IMR-90 (cell line): ENCODE measurements at regions not wholly inside any gene's neighbourhood (a gene's known extent, or its start where the extent isn't known, plus 50 kb on each side); places are given as distances from the start of the nearest gene placed in this dataset.

ENCODE experiments used
- ATAC-seq: fragments of 200-7000 bp; cut with Tn5 transposase; 2 replicates; pipeline ENCODE4 v1.9.1; 2020; ENCODE audit warnings: low read depth, mild to moderate bottlenecking, moderate library complexity
- BruUV-seq: library from RNA; stranded (reverse); fragments of 400-500 nt; replicated peaks from 2 replicates; lab custom pipeline; 2021; lab: Mats Ljungman, UMichigan
- CTCF ChIA-PET: fragments of 300-600 bp; formaldehyde crosslinking; extraction: SDS; loops from one replicate; lab custom pipeline; 2021; ENCODE audit warnings: antibody characterized with exemption; lab: Yijun Ruan, JAX
- POLR2A ChIA-PET: fragments of 300-600 bp; sonication (Branson Sonifier 250); formaldehyde crosslinking; loops from one replicate; lab custom pipeline; 2022; ENCODE audit warnings: antibody characterized with exemption; ENCODE audit not compliant: unreplicated experiment; lab: Charles Lee
- DNase-seq: peaks from one replicate; pipeline ENCODE4 v3.0.0; 2013
- H2AFZ ChIP-seq: replicated peaks from 2 replicates; pipeline ENCODE3; 2013; ENCODE audit warnings: low read length, mild to moderate bottlenecking; ENCODE audit not compliant: poor library complexity
- H2AK5ac ChIP-seq: 2 replicates; pipeline ENCODE4 v1.6.1; 2013; ENCODE audit warnings: low read depth, low read length, inconsistent platforms
- H2AK9ac ChIP-seq: replicated peaks from 2 replicates; pipeline ENCODE3; 2013; ENCODE audit warnings: mild to moderate bottlenecking, low read depth, low read length, moderate library complexity; ENCODE audit not compliant: poor library complexity
- H2BK120ac ChIP-seq: 2 replicates; pipeline ENCODE4 v1.6.1; 2013; ENCODE audit warnings: low read depth, low read length, inconsistent platforms
- H2BK15ac ChIP-seq: 3 replicates; pipeline ENCODE4 v1.6.1; 2013; ENCODE audit warnings: low read depth, low read length, inconsistent platforms
- H2BK20ac ChIP-seq: 2 replicates; pipeline ENCODE4 v1.6.1; 2013; ENCODE audit warnings: low read depth, mild to moderate bottlenecking, inconsistent platforms, low read length, moderate library complexity
- H2BK5ac ChIP-seq: 2 replicates; pipeline ENCODE4 v1.6.1; 2013; ENCODE audit warnings: mild to moderate bottlenecking, low read depth, low read length, inconsistent platforms; ENCODE audit not compliant: poor library complexity, severe bottlenecking
- H3K14ac ChIP-seq: replicated peaks from 2 replicates; pipeline ENCODE4 v1.6.1; 2013; ENCODE audit warnings: low read depth, low read length, inconsistent platforms
- H3K18ac ChIP-seq: 2 replicates; pipeline ENCODE4 v1.6.1; 2013; ENCODE audit warnings: low read depth, low read length, control low read depth
- H3K23ac ChIP-seq: 2 replicates; pipeline ENCODE4 v1.6.1; 2013; ENCODE audit warnings: low read depth, low read length, inconsistent platforms
- H3K27ac ChIP-seq: 2 replicates; pipeline ENCODE4 v1.5.1; 2013; ENCODE audit warnings: mild to moderate bottlenecking, control low read depth, low read length; ENCODE audit not compliant: insufficient read depth
- H3K27me3 ChIP-seq: 2 replicates; pipeline ENCODE4 v1.6.1; 2013; ENCODE audit warnings: low read length; ENCODE audit not compliant: control insufficient read depth, insufficient read depth
- H3K36me3 ChIP-seq: 2 replicates; pipeline ENCODE4 v1.6.1; 2013; ENCODE audit warnings: low read length, mixed read lengths; ENCODE audit not compliant: control insufficient read depth, insufficient read depth
- H3K4ac ChIP-seq: 2 replicates; pipeline ENCODE4 v1.6.1; 2013; ENCODE audit warnings: low read depth, low read length, inconsistent platforms
- H3K4me1 ChIP-seq: 2 replicates; pipeline ENCODE4 v1.6.1; 2013; ENCODE audit warnings: low read length, mixed read lengths; ENCODE audit not compliant: control insufficient read depth, insufficient read depth
- H3K4me2 ChIP-seq: 2 replicates; pipeline ENCODE4 v1.6.1; 2013; ENCODE audit warnings: low read depth, mild to moderate bottlenecking, control low read depth, low read length, moderate library complexity
- H3K4me3 ChIP-seq: 2 replicates; pipeline ENCODE4 v1.5.1; 2013; ENCODE audit warnings: low read depth, mild to moderate bottlenecking, control low read depth, low read length, moderate library complexity; ENCODE audit not compliant: insufficient read depth
- H3K56ac ChIP-seq: 2 replicates; pipeline ENCODE4 v1.6.1; 2013; ENCODE audit warnings: low read length, inconsistent platforms; ENCODE audit not compliant: insufficient read depth; ENCODE audit errors: extremely low read depth
- H3K79me1 ChIP-seq, 2 experiments: 2 replicates each; pipeline ENCODE4 v1.6.1; 2013; ENCODE audit warnings: low read length in 2 of 2, inconsistent platforms in 1 of 2, low read depth in 1 of 2
- H3K9ac ChIP-seq: 2 replicates; pipeline ENCODE4 v1.6.1; 2013; ENCODE audit warnings: low read depth, low read length, control low read depth
- H3K9me1 ChIP-seq: 2 replicates; pipeline ENCODE4 v1.6.1; 2013; ENCODE audit warnings: low read length, inconsistent platforms; ENCODE audit not compliant: insufficient read depth
- H3K9me3 ChIP-seq: 2 replicates; pipeline ENCODE4 v1.6.1; 2013; ENCODE audit warnings: low read length; ENCODE audit not compliant: control insufficient read depth, insufficient read depth
- H4K20me1 ChIP-seq: 2 replicates; pipeline ENCODE4 v1.6.1; 2013; ENCODE audit warnings: low read length, inconsistent platforms; ENCODE audit not compliant: insufficient read depth
- H4K5ac ChIP-seq: 2 replicates; pipeline ENCODE4 v1.6.1; 2013; ENCODE audit warnings: mild to moderate bottlenecking, low read depth, low read length, control low read depth
- H4K8ac ChIP-seq, 2 experiments: 2 replicates each; pipeline ENCODE4 v1.6.1; 2013; ENCODE audit warnings: low read depth in 2 of 2, low read length in 2 of 2, control low read depth in 1 of 2, inconsistent platforms in 1 of 2
- H4K91ac ChIP-seq: 2 replicates; pipeline ENCODE4 v1.6.1; 2013; ENCODE audit warnings: low read depth, low read length, inconsistent platforms; ENCODE audit not compliant: insufficient read depth
- BHLHE40 ChIP-seq: fragments of 150-350 bp; IDR thresholded peaks from 2 replicates; pipeline ENCODE4 v1.6.1; 2016; ENCODE audit warnings: mild to moderate bottlenecking, low read depth, low read length
- CEBPB ChIP-seq: IDR thresholded peaks from 2 replicates; pipeline ENCODE4 v1.6.1; 2012; ENCODE audit warnings: low read depth, low read length, improper control_type of control experiment
- CHD1 ChIP-seq: IDR thresholded peaks from 2 replicates; pipeline ENCODE4 v1.6.1; 2012; ENCODE audit warnings: low read depth, low read length, improper control_type of control experiment
- CTCF ChIP-seq: conservative IDR thresholded peaks from 2 replicates; pipeline ENCODE4 v1.5.1; 2012; ENCODE audit warnings: mild to moderate bottlenecking, low read depth, low read length, improper control_type of control experiment
- ELK1 ChIP-seq: fragments of 150-350 bp; IDR thresholded peaks from 2 replicates; pipeline ENCODE4 v1.6.1; 2016; ENCODE audit warnings: low read depth, mild to moderate bottlenecking, low read length, moderate library complexity, borderline replicate concordance
- FOS ChIP-seq: fragments of 150-350 bp; IDR thresholded peaks from 2 replicates; pipeline ENCODE4 v1.6.1; 2016; ENCODE audit warnings: low read depth, low read length
- MAFK ChIP-seq: IDR thresholded peaks from 2 replicates; pipeline ENCODE4 v1.6.1; 2012; ENCODE audit warnings: low read depth, low read length, improper control_type of control experiment
- MAZ ChIP-seq: IDR thresholded peaks from 2 replicates; pipeline ENCODE4 v1.6.1; 2012; ENCODE audit warnings: low read depth, mild to moderate bottlenecking, low read length, improper control_type of control experiment, moderate library complexity, borderline replicate concordance
- MXI1 ChIP-seq: IDR thresholded peaks from 2 replicates; pipeline ENCODE4 v1.6.1; 2012; ENCODE audit warnings: low read depth, mild to moderate bottlenecking, low read length, moderate library complexity, borderline replicate concordance
- NFE2L2 ChIP-seq: fragments of 150-350 bp; IDR thresholded peaks from 2 replicates; pipeline ENCODE4 v1.6.1; 2016; ENCODE audit warnings: low read depth, mild to moderate bottlenecking, low read length
- POLR2A ChIP-seq: IDR thresholded peaks from 2 replicates; pipeline ENCODE4 v1.6.1; 2012; ENCODE audit warnings: mild to moderate bottlenecking, low read depth, low read length
- RAD21 ChIP-seq: IDR thresholded peaks from 2 replicates; pipeline ENCODE4 v1.6.1; 2012; ENCODE audit warnings: low read length, improper control_type of control experiment
- RCOR1 ChIP-seq: IDR thresholded peaks from 2 replicates; pipeline ENCODE4 v1.6.1; 2012; ENCODE audit warnings: mild to moderate bottlenecking, low read length, improper control_type of control experiment; ENCODE audit not compliant: insufficient replicate concordance
- RFX5 ChIP-seq: IDR thresholded peaks from 2 replicates; pipeline ENCODE4 v1.8.0; 2012; ENCODE audit warnings: low read depth, mild to moderate bottlenecking, low read length, moderate library complexity
- SMC3 ChIP-seq: fragments of 150-350 bp; IDR thresholded peaks from 2 replicates; pipeline ENCODE4 v1.6.1; 2016; ENCODE audit warnings: low read depth, mild to moderate bottlenecking, antibody characterized with exemption, low read length, moderate library complexity
- WGBS, 2 experiments: methylation state at CpG; one replicate each; pipeline versions ENCODE4 v1.1.5 to v1.1.7; 2013; ENCODE audit warnings: missing lambda C conversion rate in 2 of 2; ENCODE audit not compliant: insufficient read length in 1 of 2; ENCODE audit errors: extremely low coverage in 2 of 2; 5-methylcytosine and 5-hydroxymethylcytosine counted together
- dilution Hi-C: fragments of 300-500 bp; cut with HindIII; formaldehyde crosslinking; loops from one replicate; pipeline ENCODE4 v1.14.3; 2018; ENCODE audit warnings: low sequenced_read_pairs; ENCODE audit not compliant: unreplicated experiment
- in situ Hi-C: fragments of 300-500 bp; cut with MboI; formaldehyde crosslinking; loops from 3 replicates; pipeline ENCODE4 v1.14.3; 2019; ENCODE audit warnings: low sequenced_read_pairs, inconsistent platforms, mixed read lengths
- intact Hi-C: fragments of 100-400 bp; cut with micrococcal nuclease; formaldehyde crosslinking; loops from 2 replicates; pipeline ENCODE4 v1.10.0; 2022

GRCh38 chr18:75527848-75528685, 100.6 kb upstream of the SMIM21 start:
- dilution Hi-C loops = no loop called here
- Histone ChIP-seq H3K23ac (no peak overlapping the region), H3K4me2 (no peak overlapping the region), H3K4ac (no peak overlapping the region), H3K9me3 (no peaks in the 10 kb centered on the region), H2AK9ac (no peak overlapping the region), H2AFZ (peak overlapping the region; percentile 24), H3K9ac (no peak overlapping the region), H4K91ac (no peak overlapping the region), H2BK15ac (no peak overlapping the region), H4K8ac (no peak overlapping the region), H4K5ac (no peak overlapping the region), H3K36me3 (no peaks in the 10 kb centered on the region), H3K79me1 (no peaks in the 10 kb centered on the region), H3K9me1 (peaks cover 7% of the 10 kb centered on the region), H3K4me3 (no peak overlapping the region), H2AK5ac (no peak overlapping the region), H3K27ac (no peak overlapping the region), H3K14ac (no peak overlapping the region), H2BK20ac (no peak overlapping the region), H4K20me1 (no peaks in the 10 kb centered on the region), H3K18ac (no peak overlapping the region), H2BK5ac (no peak overlapping the region), H3K4me1 (peaks cover 18% of the 10 kb centered on the region), H3K27me3 (peaks cover 4% of the 10 kb centered on the region), H3K56ac (no peak overlapping the region), H2BK120ac (no peak overlapping the region)
- no peak for ATAC-seq
- ChIA-PET POLR2A (no interaction called here), CTCF (interaction anchor here (0.7 kb wide), 1 partner anchor 469 kb away, joined by 3 read pairs; no protein-coding TSS in a partner anchor)
- no TSS peak for BruUV-seq
- DNase-seq = no peak
- 60% methylated on average over 1 of the region's 6 CpGs; no CpG with 5 or more reads in 1 of the 2 experiments for WGBS, 2 experiments
- in situ Hi-C loops = no loop called here
- intact Hi-C loops = no loop called here
- TF ChIP-seq MXI1 (no peak), MAZ (no peak), RAD21 (no peak), MAFK (no peak), ELK1 (no peak), RFX5 (no peak), CTCF (no peak), RCOR1 (no peak), BHLHE40 (no peak), FOS (no peak), NFE2L2 (no peak), CHD1 (no peak), POLR2A (no peak), CEBPB (no peak), SMC3 (no peak)
